ENCODE measurements at regions not wholly inside any gene's neighbourhood (a gene's known extent, or its start where the extent isn't known, plus 50 kb on each side); places are given as distances from the start of the nearest gene placed in this dataset.
"Not testable (repeated sequence)": the region's sequence is repeated elsewhere in the genome, so short reads cannot be mapped to it uniquely, and the experiment has no call there.

DNA sequence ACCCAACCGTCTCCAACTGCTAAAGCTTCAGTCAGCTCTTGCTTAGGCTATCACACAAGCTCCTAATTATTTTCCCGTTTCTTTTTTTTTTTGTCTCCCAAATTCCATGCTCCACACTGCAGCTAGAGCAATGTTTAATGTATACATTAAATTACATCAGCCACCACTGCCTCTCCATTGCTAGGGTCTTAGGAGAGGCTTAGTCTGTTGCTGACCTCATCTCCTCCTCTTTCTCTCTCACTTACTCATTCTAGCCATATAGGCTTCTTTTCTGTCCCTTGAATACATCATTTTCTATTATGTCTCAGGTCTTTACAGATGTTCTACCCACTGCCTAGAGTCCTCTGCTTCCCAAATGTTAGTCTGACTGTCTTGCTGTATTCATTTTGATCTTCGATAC is 138.1 kb upstream of the ST6GALNAC5 start:
- H3K36me3 Mint-ChIP-seq, result no peaks in the 10 kb centered on the region
- intact Hi-C loops (cut with micrococcal nuclease), result no loop called here
- H3K9me3 Mint-ChIP-seq, result no peaks in the 10 kb centered on the region
- no peak overlapping the region for H3K4me3 Mint-ChIP-seq
- H3K4me1 Mint-ChIP-seq (ENCODE audit: low read depth), result no peaks in the 10 kb centered on the region
- H3K27me3 Mint-ChIP-seq, result no peaks in the 10 kb centered on the region
- DNase-seq, result no peak
- no peak overlapping the region for H3K27ac Mint-ChIP-seq
- CTCF ChIA-PET, result no interaction called here
- POLR2A ChIA-PET, result no interaction called here

DNA sequence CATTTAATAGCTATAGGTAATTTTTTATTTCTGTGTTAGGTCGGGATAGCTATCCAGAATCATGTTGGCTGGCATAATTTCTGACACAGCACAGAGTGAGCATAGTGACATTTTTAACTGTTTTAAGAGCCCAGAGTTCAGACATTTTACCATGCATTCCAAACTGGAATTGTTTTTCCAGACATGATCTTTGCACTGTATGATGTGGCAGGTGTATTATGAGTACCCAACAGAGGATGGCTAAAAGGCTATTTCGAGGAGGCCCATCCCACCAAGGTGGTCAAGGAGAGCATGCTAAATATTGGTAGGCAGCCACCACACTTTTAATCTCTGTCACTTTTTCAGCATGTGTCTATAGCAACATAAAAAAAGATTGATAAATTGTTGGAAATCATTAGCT is 137.3 kb upstream of the ST6GALNAC5 start:
- ChIA-PET CTCF (no interaction called here), POLR2A (no interaction called here)
- intact Hi-C loops (cut with micrococcal nuclease), result no loop called here
- no peaks in the 10 kb centered on the region for H3K9me3 Mint-ChIP-seq
- no peaks in the 10 kb centered on the region for H3K36me3 Mint-ChIP-seq
- DNase-seq, result no peak
- H3K27ac Mint-ChIP-seq, result no peak overlapping the region
- no peaks in the 10 kb centered on the region for H3K27me3 Mint-ChIP-seq
- H3K4me1 Mint-ChIP-seq (ENCODE audit: low read depth), result no peaks in the 10 kb centered on the region
- H3K4me3 Mint-ChIP-seq, result no peak overlapping the region

DNA sequence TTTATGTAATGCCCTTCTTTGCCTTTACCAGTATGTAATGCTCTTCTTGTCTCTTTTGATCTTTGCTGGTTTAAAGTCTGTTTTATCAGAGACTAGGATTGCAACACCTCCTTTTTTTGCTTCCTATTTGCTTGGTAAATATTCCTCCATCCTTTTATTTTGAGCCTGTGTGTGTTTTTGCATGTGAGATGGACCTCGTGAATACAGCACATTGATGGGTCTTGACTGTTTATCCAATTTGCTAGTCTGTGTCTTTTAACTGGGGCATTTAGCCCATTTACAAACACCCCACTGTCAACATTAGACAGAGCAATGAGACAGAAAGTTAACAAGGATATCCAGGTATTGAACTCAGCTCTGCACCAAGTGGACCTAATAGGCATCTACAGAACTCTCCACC is 128.9 kb upstream of the ST6GALNAC5 start:
- H3K9me3 Mint-ChIP-seq; H3K36me3 Mint-ChIP-seq; CTCF ChIA-PET; H3K27ac Mint-ChIP-seq; H3K4me1 Mint-ChIP-seq (ENCODE audit: low read depth); DNase-seq; H3K4me3 Mint-ChIP-seq; intact Hi-C loops (cut with micrococcal nuclease); H3K27me3 Mint-ChIP-seq: not testable (repeated sequence)
- POLR2A ChIA-PET, result interaction anchor here (0.6 kb wide), 1 partner anchor 203 kb away, joined by 3 read pairs; no protein-coding TSS in a partner anchor

DNA sequence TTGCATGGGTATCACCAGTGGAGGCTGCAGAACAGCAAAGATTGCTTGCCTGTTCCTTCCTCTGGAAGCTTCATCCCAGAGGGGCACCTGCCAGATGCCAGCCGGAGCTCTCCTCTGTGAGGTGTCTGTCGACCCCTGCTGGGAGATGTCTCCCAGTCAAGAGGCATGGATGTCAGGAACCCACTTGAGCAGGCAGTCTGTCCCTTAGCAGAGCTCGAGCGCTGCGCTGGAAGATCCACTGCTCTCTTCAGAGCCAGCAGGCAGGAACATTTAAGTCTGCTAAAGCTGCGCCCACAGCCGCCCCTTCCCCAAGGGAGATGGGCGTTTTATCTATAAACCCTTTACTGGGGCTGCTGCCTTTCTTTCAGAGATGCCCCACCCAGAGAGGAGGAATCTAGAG is 126.3 kb upstream of the ST6GALNAC5 start:
- H3K4me3 Mint-ChIP-seq; CTCF ChIA-PET; H3K4me1 Mint-ChIP-seq (ENCODE audit: low read depth); DNase-seq; POLR2A ChIA-PET; intact Hi-C loops (cut with micrococcal nuclease); H3K27me3 Mint-ChIP-seq; H3K36me3 Mint-ChIP-seq; H3K27ac Mint-ChIP-seq: not testable (repeated sequence)
- H3K9me3 Mint-ChIP-seq, result peaks cover 11% of the 10 kb centered on the region

DNA sequence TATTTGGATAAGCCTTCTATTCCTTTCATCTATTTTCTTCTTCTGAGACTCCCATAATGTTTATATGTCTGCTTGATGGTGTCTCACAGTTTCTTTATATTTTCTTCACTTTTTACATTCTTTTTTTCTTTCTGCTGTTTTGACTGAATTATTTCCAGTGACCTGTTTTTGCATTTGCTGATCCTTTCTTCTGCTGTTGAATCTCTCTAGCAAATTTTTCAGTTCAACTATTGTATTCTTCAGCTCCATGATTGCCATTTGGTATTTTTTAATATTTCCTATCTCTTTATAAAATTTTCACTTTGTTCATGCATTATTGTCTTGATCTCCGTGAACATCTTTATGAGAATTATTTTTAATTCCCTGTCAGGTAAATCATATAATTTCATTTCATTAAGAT is 122.3 kb upstream of the ST6GALNAC5 start:
- ChIA-PET POLR2A (no interaction called here), CTCF (no interaction called here)
- Mint-ChIP-seq H3K9me3 (peaks cover 11% of the 10 kb centered on the region), H3K4me1 (ENCODE audit: low read depth) (no peaks in the 10 kb centered on the region), H3K36me3 (peaks cover 1% of the 10 kb centered on the region), H3K27ac (no peak overlapping the region), H3K4me3 (no peak overlapping the region), H3K27me3 (peaks cover 3% of the 10 kb centered on the region)
- DNase-seq, result no peak
- intact Hi-C loops (cut with micrococcal nuclease), result no loop called here

DNA sequence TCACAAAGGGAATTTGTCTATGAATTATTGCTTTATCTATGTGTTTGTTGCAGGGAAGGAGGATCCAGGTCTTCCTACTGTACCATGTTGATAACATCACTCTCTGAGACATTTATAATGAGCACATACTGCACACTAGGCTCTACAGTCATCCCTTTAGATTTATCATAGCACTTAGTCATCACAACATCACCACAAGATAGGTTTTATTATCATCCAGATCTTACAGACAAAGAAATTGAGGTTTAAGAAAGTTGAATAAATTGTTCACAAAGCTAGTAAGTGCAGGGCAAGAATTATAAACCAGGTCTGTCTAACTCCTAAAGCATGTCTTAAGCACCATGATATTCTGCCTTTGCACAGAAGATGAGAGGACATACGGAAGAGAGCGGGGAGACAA is 121.1 kb upstream of the ST6GALNAC5 start:
- DNase-seq, result no peak
- Mint-ChIP-seq H3K9me3 (peaks cover 11% of the 10 kb centered on the region), H3K27ac (no peak overlapping the region), H3K27me3 (peaks cover 8% of the 10 kb centered on the region), H3K4me3 (no peak overlapping the region), H3K36me3 (peaks cover 1% of the 10 kb centered on the region), H3K4me1 (ENCODE audit: low read depth) (no peaks in the 10 kb centered on the region)
- intact Hi-C loops (cut with micrococcal nuclease), result no loop called here
- ChIA-PET POLR2A (no interaction called here), CTCF (no interaction called here)

DNA sequence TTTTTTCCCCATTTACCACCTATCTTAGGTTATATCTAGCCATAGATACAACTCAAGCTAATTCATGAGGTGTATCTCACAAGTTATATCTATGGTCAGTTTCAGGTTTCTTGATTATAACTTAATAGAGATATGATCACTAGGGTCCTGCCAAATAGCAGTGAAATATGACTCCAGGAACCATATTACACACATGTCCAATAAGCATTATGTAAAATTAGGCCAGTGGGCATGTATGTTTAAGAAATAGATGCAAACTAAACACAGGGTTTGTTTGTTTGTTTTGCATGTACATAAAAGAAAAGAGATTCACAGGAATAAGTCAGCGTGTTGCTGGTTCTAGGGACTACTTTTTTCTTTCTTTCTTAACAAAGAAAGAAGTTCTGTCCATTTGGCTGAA is 112.5 kb upstream of the ST6GALNAC5 start:
- intact Hi-C loops (cut with micrococcal nuclease), result no loop called here
- ChIA-PET POLR2A (no interaction called here), CTCF (interaction anchor here (0.6 kb wide), 1 partner anchor 207 kb away, joined by 3 read pairs; no protein-coding TSS in a partner anchor)
- Mint-ChIP-seq H3K4me1 (ENCODE audit: low read depth) (no peaks in the 10 kb centered on the region), H3K36me3 (no peaks in the 10 kb centered on the region), H3K9me3 (no peaks in the 10 kb centered on the region), H3K27ac (no peak overlapping the region), H3K4me3 (no peak overlapping the region), H3K27me3 (peaks cover 5% of the 10 kb centered on the region)
- DNase-seq, result no peak

DNA sequence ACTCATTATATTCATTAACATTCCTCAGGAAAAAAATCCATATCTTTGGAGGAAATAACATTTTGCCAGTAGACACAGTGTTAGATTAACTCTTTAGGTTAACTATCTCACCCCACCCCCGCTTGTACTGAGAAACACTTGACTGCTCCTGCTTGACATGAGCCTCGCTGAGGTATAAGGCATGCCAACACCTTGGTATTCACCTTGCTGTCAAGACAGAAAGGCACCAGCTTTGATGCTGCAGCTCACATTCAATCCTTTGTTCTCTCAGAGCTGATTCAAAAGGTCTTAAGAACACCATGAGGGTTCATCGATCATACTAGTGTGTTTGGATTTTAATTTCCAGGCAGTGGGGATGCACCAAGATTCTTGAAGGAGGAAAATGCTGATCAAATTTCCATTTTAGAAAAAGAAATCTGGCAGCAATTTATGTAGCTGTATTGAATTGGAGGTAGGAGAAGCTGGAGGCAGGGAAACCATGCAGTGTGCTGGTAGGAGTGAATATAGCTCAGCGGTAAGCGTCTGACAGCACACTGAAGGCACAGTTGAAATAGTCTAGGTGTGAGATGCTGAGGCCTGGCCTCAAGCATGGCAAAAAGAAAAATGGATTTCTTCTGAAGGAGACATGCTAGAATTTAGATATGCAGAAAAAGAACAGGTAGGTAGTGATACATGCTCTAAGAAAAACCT is 108.0 kb upstream of the ST6GALNAC5 start:
- ChIA-PET CTCF (no interaction called here), POLR2A (no interaction called here)
- H3K4me1 Mint-ChIP-seq (ENCODE audit: low read depth), result no peaks in the 10 kb centered on the region
- no peak overlapping the region for H3K27ac Mint-ChIP-seq
- H3K36me3 Mint-ChIP-seq, result no peaks in the 10 kb centered on the region
- DNase-seq, result no peak
- intact Hi-C loops (cut with micrococcal nuclease), result no loop called here
- no peaks in the 10 kb centered on the region for H3K9me3 Mint-ChIP-seq
- H3K4me3 Mint-ChIP-seq, result no peak overlapping the region
- H3K27me3 Mint-ChIP-seq, result no peaks in the 10 kb centered on the region

DNA sequence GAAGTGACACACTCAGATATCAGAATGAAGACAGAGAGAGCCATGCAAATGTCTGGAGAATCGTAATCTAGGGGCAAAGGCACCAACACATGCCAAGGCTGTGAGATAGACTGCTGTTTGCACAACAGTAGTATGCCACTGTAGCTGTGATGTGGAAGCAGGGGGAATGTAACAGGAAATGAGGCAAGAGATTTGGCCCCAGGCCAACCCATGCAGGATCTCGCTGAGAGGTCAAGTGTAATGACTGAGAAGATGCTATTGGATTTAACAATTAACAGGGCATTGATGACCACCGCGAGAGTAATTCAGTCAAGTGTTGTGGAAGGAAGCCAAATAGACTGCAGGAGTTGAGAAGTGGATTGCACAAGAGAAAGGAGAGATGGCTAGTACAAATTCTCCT is 107.3 kb upstream of the ST6GALNAC5 start:
- no peak for DNase-seq
- Mint-ChIP-seq H3K27me3 (no peaks in the 10 kb centered on the region), H3K36me3 (no peaks in the 10 kb centered on the region), H3K4me3 (no peak overlapping the region), H3K4me1 (ENCODE audit: low read depth) (no peaks in the 10 kb centered on the region), H3K9me3 (no peaks in the 10 kb centered on the region), H3K27ac (no peak overlapping the region)
- ChIA-PET CTCF (no interaction called here), POLR2A (no interaction called here)
- intact Hi-C loops (cut with micrococcal nuclease), result no loop called here

DNA sequence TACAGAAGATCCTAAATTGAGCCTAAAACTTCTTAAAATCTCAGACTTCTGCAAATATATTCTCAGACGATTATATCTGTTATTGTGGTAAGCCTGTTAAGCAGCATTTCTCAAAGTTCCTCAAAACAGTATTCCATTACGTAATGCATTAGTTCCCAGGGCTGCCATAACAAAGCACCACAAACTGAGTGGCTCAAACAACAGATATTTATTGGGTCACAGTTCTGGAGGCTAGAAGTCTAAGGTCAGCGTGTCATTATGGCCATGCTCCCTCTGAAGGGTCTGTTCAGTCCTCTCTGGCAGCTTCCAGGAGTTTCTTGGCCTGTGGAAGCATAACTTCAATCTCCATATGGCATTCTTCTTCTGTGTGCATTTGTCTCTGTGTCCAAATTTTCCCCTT is 103.5 kb upstream of the ST6GALNAC5 start:
- CTCF ChIA-PET, result no interaction called here
- intact Hi-C loops (cut with micrococcal nuclease), result no loop called here
- Mint-ChIP-seq H3K4me3 (no peak overlapping the region), H3K27me3 (no peaks in the 10 kb centered on the region), H3K27ac (no peak overlapping the region), H3K9me3 (no peaks in the 10 kb centered on the region), H3K4me1 (ENCODE audit: low read depth) (no peaks in the 10 kb centered on the region), H3K36me3 (no peaks in the 10 kb centered on the region)
- POLR2A ChIA-PET, result no interaction called here
- no peak for DNase-seq

DNA sequence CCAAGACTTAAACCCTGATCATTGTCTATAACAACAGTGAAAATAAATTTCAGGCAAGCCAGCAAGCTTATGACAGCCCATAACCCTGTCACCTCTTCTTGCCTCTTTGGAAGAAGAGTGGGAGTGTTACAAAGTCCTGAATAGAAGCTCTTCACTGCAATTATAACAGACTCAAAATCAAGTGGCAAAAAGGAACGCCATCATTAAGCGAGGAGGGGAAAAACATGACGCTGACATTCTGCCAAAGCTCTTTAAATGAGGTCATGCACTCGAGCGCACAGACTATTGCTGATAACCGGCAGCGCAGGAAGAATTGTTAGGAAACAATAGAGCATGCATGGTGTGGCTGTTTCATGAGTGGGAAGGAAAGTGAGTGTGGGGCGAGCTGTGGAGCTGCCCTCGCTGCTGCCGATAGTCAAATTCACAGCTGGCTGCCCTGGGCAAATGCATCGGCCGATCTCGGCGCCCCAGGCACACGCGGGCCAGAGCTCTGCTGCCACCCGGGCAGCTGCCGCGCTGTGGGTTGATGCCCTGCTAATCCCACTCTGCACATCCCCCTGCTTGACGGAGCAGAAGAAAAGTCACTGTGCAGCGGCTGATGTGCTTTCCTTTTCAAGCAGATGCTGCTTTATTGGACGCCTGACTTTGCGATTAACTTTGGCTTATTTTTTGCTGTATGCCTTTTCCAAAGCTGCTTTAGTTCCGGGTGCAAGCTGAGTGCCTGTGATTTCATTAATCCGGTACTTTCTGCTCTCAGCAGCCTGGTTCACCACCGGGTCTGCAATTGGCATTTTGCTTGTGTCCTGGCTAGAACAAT is 102.4 kb upstream of the ST6GALNAC5 start:
- CTCF ChIA-PET, result no interaction called here
- DNase-seq, result no peak
- Mint-ChIP-seq H3K27ac (no peak overlapping the region), H3K36me3 (no peaks in the 10 kb centered on the region), H3K4me3 (no peak overlapping the region), H3K4me1 (ENCODE audit: low read depth) (no peaks in the 10 kb centered on the region), H3K9me3 (no peaks in the 10 kb centered on the region), H3K27me3 (no peaks in the 10 kb centered on the region)
- intact Hi-C loops (cut with micrococcal nuclease), result no loop called here
- POLR2A ChIA-PET, result no interaction called here

DNA sequence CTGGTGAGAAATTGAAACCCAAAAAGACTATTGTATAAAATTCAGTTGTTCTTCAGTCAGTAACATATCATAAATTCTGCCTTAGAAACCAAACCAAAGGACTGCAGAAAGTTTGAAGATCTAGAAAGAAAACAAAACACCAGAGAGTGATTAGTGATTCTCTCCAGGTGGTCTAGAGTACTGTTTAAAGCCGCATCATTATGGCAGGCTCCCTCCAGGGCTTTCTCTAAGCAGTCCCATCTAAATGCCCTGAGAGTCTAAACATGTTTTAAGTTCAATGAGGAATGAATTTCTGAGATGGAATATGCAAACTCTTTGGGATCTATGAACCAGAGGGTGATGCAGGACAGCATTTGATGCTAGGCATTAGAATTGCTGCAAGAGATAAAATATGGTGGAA is 100.9 kb upstream of the ST6GALNAC5 start:
- CTCF ChIA-PET, result no interaction called here
- DNase-seq, result no peak
- Mint-ChIP-seq H3K27me3 (no peaks in the 10 kb centered on the region), H3K36me3 (no peaks in the 10 kb centered on the region), H3K4me3 (no peak overlapping the region), H3K9me3 (no peaks in the 10 kb centered on the region), H3K4me1 (ENCODE audit: low read depth) (no peaks in the 10 kb centered on the region), H3K27ac (no peak overlapping the region)
- intact Hi-C loops (cut with micrococcal nuclease), result no loop called here
- POLR2A ChIA-PET, result no interaction called here

DNA sequence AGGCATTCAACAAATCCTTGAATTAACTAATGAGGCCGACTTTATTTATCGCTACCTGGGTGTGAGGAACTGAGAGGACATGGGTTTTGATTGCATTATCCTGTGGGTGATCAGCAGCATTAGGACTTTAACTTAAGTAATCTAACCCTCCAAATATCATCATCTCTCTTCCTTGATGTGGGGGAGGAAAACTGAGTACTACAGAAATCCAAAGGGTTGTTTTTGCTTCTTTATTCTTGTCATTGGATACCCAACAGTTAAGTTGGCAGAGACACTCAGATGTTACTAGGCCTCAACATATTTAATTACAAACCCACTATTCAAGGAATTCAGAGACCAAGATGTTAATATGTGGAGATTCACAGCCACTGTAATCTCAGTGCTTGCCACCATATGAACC is 97.4 kb upstream of the ST6GALNAC5 start:
- H3K27ac Mint-ChIP-seq, result no peak overlapping the region
- H3K27me3 Mint-ChIP-seq, result no peaks in the 10 kb centered on the region
- H3K4me3 Mint-ChIP-seq, result no peak overlapping the region
- no peak for DNase-seq
- ChIA-PET CTCF (no interaction called here), POLR2A (no interaction called here)
- H3K9me3 Mint-ChIP-seq, result no peaks in the 10 kb centered on the region
- H3K4me1 Mint-ChIP-seq (ENCODE audit: low read depth), result no peaks in the 10 kb centered on the region
- intact Hi-C loops (cut with micrococcal nuclease), result no loop called here
- H3K36me3 Mint-ChIP-seq, result no peaks in the 10 kb centered on the region

All from activated CD4-positive, alpha-beta memory T cell treated with anti-CD3 and anti-CD28 coated beads for 36 hours (primary cell).